ENCODE measurements at regions not wholly inside any gene's neighbourhood (a gene's known extent, or its start where the extent isn't known, plus 50 kb on each side); places are given as distances from the start of the nearest gene placed in this dataset.
"Not testable (repeated sequence)": the region's sequence is repeated elsewhere in the genome, so short reads cannot be mapped to it uniquely, and the experiment has no call there.

DNA sequence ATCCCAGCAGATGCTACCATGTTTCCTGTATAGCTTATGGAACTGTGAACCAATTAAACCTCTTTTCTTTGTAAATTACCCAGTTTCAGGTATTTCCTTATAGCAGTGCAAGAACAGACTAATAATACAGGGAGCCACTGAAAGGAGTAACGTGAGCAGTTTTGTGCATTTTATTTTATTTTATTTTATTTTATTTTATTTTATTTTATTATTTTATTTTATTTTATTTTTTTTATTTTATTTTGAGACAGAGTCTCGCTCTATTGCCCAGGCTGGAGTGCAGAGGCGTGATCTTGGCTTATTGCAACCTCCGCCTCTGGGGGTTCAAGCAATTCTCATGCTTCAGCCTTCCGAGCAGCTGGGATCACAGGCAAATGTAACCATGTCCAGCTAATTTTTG lies 55.9 kb upstream of the KCNK12 start:
- TF ChIP-seq POLR2A (IDR thresholded peaks at IDR 0.05), result no peak
- TF ChIP-seq, protein P1, sequence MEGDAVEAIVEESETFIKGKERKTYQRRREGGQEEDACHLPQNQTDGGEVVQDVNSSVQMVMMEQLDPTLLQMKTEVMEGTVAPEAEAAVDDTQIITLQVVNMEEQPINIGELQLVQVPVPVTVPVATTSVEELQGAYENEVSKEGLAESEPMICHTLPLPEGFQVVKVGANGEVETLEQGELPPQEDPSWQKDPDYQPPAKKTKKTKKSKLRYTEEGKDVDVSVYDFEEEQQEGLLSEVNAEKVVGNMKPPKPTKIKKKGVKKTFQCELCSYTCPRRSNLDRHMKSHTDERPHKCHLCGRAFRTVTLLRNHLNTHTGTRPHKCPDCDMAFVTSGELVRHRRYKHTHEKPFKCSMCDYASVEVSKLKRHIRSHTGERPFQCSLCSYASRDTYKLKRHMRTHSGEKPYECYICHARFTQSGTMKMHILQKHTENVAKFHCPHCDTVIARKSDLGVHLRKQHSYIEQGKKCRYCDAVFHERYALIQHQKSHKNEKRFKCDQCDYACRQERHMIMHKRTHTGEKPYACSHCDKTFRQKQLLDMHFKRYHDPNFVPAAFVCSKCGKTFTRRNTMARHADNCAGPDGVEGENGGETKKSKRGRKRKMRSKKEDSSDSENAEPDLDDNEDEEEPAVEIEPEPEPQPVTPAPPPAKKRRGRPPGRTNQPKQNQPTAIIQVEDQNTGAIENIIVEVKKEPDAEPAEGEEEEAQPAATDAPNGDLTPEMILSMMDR (IDR thresholded peaks at IDR 0.05), result no peak

DNA sequence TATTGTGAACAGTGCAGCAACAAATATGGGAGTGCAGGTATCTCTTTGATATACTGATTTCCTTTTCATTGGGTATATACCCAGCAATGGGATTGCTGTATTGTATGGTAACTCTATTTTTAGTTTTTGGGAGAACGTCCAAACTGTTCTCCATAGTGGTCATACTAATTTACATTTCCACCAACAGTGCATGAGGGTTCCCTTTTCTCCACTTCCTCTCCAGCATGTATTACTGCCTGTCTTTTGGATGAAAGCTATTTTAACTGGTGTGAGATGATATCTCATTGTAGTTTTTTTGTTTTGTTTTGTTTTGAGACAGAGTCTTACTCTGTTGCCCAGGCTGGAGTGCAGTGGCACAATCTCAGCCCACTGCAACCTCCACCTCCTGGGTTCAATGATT lies 52.4 kb upstream of the KCNK12 start:
- H3K36me3 ChIP-seq (replicated peaks in 1 of 2); DNase-seq; H3K27me3 ChIP-seq; intact Hi-C loops (cut with DNase I); H3K4me3 ChIP-seq; H3K27ac ChIP-seq; H3K9me3 ChIP-seq (replicated peaks in 1 of 3); H3K4me1 ChIP-seq (replicated peaks in 1 of 2): not testable (repeated sequence)
- WGBS, 4 donors, result 44 to 59% (median 48%) methylated on average over 1 of the region's 1 CpG

More for the DNA sequence above, 55.9 kb upstream of the KCNK12 start:
- no peak overlapping the region for H3K4me3 ChIP-seq
- H3K36me3 ChIP-seq (replicated peaks in 1 of 2), result no peaks in the 10 kb centered on the region
- no peaks in the 10 kb centered on the region for H3K4me1 ChIP-seq (replicated peaks in 1 of 2)
- no peaks in the 10 kb centered on the region for H3K27me3 ChIP-seq
- WGBS, 4 donors, result 86 to 94% (median 93%) methylated on average over 5 of the region's 5 CpGs
- intact Hi-C loops (cut with DNase I), result no loop called here
- no peaks in the 10 kb centered on the region for H3K9me3 ChIP-seq (replicated peaks in 1 of 3)
- no peak overlapping the region for H3K27ac ChIP-seq
- no peak for DNase-seq

DNA sequence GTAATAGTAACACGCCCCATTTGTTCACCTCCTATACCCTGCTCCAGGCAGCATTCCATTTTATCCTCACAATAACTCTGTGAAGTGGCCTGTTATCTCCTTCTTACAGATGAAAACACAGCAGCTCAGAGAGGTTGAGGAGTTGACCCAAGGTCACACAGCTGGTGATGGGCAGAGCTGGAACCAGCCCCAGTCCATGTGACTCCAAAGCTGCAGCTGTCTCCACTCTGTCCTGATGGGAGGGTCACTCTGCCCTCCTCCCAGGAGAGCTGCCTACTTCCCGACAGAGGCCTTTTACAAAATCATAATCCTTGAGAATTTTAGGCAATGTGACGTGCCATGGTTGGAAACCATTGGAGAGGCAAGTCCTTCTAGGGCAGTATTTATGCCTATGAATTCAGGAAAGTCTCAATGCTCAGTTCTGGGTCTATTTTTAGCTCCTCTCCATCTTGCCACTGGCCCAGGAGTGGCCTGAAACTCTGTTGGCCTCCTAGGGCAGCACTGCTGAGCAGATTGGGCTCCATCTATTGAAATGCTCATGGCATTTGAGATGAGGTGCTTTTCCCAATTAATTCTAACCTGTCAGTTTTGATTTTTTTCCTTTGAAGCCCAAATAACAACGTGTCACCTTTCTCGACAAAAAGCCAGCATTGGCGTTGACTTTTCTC lies 50.1 kb upstream of the KCNK12 start:
- Histone ChIP-seq H3K27ac (no peak overlapping the region), H3K4me1 (replicated peaks in 1 of 2) (no peaks in the 10 kb centered on the region), H3K27me3 (no peaks in the 10 kb centered on the region), H3K9me3 (replicated peaks in 1 of 3) (no peaks in the 10 kb centered on the region), H3K4me3 (no peak overlapping the region), H3K36me3 (replicated peaks in 1 of 2) (no peaks in the 10 kb centered on the region)
- TF ChIP-seq, protein P1 (IDR thresholded peaks at IDR 0.05), result no peak
- no peak for TF ChIP-seq POLR2A (IDR thresholded peaks at IDR 0.05)
- intact Hi-C loops (cut with DNase I), result no loop called here
- 78 to 85% (median 83%) methylated on average over 6 of the region's 6 CpGs for WGBS, 4 donors
- no peak for DNase-seq
